Colonic mucosa (tissue), 4 donors: ENCODE measurements at regions not wholly inside any gene's neighbourhood (a gene's known extent, or its start where the extent isn't known, plus 50 kb on each side); places are given as distances from the start of the nearest gene placed in this dataset.

Source experiments
- DNase-seq: peaks from one replicate; pipeline ENCODE4 v3.0.0-alpha.2; 2020
- H3K27ac ChIP-seq: fragments of 200-600 bp; one replicate; pipeline ENCODE4 v1.8.0; 2021
- H3K27me3 ChIP-seq: fragments of 200-600 bp; one replicate; pipeline ENCODE4 v1.8.0; 2021
- H3K36me3 ChIP-seq: fragments of 200-600 bp; one replicate; pipeline ENCODE4 v1.8.0; 2021
- H3K4me1 ChIP-seq: fragments of 200-600 bp; one replicate; pipeline ENCODE4 v1.8.0; 2021; ENCODE audit warnings: mild to moderate bottlenecking
- H3K4me3 ChIP-seq: fragments of 200-600 bp; one replicate; pipeline ENCODE4 v1.8.0; 2021
- H3K9ac ChIP-seq, 2 donors: one replicate each; pipeline ENCODE4 v1.7.0; 2013; ENCODE audit warnings: control low read depth in 2 of 2, low read depth in 2 of 2, low read length in 2 of 2
- H3K9me3 ChIP-seq: fragments of 200-600 bp; one replicate; pipeline ENCODE4 v1.8.0; 2021
- intact Hi-C: fragments of 100-400 bp; cut with DNase I; formaldehyde crosslinking; loops from one replicate; pipeline ENCODE4 v1.14.1; 2022
- TF ChIP-seq, protein P1 (sequence below): fragments of 200-600 bp; IDR thresholded peaks from one replicate; pipeline ENCODE4 v1.8.0; 2022; ENCODE audit warnings: antibody characterized with exemption, mild to moderate bottlenecking
- donor health status: healthy.
- donor health status: DM: no; HTN: no; CAD: no.
- donor health status: DM: no; HTN: no; CAD: no.

DNA sequence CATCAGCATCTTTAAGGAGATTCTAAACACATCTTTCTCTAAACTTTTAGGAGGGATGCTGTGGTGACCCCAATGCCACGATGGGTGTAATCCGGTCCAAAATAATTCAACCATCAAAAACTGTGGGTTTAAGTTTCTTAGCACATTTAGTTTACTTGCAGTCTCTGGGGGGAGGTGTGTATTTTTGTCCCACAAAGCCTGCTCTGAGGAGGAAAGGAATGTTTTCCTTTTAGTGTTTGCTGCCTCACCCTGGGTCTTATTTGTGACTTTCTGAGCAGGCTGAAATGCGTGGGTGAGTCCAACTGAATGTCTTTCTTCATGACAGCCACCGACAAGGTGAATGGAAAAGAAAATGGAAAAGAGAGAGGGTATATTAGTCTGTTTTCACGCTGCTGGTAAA, 1324.7 kb downstream of the AACS start:
- Histone ChIP-seq H3K27ac (no peak overlapping the region), H3K9ac (no peak overlapping the region), H3K4me1 (no peaks in the 10 kb centered on the region), H3K27me3 (no peaks in the 10 kb centered on the region), H3K36me3 (no peaks in the 10 kb centered on the region), H3K9me3 (no peaks in the 10 kb centered on the region), H3K4me3 (no peak overlapping the region)
- TF ChIP-seq, protein P1, sequence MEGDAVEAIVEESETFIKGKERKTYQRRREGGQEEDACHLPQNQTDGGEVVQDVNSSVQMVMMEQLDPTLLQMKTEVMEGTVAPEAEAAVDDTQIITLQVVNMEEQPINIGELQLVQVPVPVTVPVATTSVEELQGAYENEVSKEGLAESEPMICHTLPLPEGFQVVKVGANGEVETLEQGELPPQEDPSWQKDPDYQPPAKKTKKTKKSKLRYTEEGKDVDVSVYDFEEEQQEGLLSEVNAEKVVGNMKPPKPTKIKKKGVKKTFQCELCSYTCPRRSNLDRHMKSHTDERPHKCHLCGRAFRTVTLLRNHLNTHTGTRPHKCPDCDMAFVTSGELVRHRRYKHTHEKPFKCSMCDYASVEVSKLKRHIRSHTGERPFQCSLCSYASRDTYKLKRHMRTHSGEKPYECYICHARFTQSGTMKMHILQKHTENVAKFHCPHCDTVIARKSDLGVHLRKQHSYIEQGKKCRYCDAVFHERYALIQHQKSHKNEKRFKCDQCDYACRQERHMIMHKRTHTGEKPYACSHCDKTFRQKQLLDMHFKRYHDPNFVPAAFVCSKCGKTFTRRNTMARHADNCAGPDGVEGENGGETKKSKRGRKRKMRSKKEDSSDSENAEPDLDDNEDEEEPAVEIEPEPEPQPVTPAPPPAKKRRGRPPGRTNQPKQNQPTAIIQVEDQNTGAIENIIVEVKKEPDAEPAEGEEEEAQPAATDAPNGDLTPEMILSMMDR: no peak
- intact Hi-C loops: no loop called here
- no peak for DNase-seq

DNA sequence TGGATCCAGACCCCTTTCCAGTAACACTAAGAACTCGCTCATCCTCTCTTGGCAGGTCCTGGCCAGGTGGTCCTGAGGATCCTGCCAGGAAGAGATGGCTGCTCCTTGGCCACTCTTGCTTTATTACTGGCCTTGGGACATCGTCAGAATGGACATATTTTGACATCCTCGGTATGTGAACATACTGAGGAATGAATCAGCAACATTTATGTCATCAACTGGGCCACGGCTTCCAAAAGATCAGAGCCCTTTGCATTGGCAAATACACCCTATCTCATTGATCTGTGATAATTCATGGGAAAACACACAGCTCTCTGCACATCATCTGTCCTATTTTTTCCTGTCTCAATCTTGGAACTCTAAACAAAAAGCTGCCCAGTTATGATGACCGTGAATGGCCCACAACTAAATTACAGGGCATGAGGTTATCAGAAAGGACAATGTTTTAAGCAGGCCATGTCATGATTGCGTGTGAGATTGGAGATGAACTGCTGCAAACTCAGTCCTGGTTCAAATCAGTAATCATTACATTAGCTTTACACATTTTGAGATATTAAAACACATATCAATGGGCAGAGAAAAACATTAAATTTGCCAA, 1325.8 kb downstream of the AACS start:
- H3K27me3 ChIP-seq: no peaks in the 10 kb centered on the region
- H3K27ac ChIP-seq: no peak overlapping the region
- no peaks in the 10 kb centered on the region for H3K36me3 ChIP-seq
- no peaks in the 10 kb centered on the region for H3K9me3 ChIP-seq
- DNase-seq: no peak
- intact Hi-C loops: no loop called here
- H3K4me1 ChIP-seq: no peaks in the 10 kb centered on the region
- TF ChIP-seq, protein P1: no peak
- H3K9ac ChIP-seq: no peak overlapping the region
- no peak overlapping the region for H3K4me3 ChIP-seq

DNA sequence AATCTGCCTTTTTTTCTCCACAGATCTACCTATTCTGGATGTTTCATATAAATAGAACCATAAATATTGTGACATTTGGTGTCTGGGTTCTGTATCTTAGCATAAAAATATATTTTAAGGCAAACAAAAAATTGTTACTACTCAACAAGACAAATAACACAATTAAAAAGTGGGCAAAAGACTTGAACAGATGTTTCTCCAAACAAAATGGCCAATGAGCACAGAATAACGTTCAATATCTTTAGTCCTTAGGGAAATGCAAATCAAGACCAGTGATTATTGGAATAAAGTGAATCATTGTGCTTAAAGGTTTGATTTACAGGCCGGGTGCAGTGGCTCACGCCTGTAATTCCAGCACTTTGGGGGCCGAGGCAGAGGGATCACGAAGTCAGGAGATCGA, 1331.3 kb downstream of the AACS start:
- no peak overlapping the region for H3K27ac ChIP-seq
- H3K27me3 ChIP-seq: no peaks in the 10 kb centered on the region
- intact Hi-C loops: no loop called here
- H3K36me3 ChIP-seq: no peaks in the 10 kb centered on the region
- H3K9ac ChIP-seq: no peak overlapping the region
- TF ChIP-seq, protein P1: no peak
- H3K4me3 ChIP-seq: no peak overlapping the region
- no peak for DNase-seq
- no peaks in the 10 kb centered on the region for H3K4me1 ChIP-seq
- H3K9me3 ChIP-seq: no peaks in the 10 kb centered on the region

DNA sequence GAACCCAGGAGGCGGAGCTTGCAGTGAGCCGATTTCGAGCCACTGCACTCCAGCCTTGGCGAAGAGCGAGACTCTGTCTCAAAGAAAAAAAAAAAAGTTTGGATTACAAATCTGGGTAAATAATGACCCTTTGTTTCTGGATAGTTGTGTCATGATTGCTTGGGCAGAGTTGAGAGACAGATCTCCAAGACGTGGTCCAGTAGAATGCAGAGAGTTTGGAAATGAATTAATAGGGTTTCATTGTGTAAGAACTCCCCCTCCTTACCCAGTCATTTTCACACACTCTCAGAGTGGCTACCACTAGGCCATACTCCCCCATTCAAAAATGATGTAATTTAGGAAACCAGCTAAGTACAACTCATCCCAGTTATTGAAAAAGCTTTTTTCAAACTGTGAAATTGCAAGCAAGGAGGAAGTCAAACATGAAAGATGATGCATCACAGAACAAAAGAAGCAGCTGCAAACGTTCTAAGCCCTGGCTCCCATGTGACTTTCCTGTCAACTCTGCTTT, 1331.9 kb downstream of the AACS start:
- TF ChIP-seq, protein P1: no peak
- DNase-seq: no peak
- no peak overlapping the region for H3K27ac ChIP-seq

DNA sequence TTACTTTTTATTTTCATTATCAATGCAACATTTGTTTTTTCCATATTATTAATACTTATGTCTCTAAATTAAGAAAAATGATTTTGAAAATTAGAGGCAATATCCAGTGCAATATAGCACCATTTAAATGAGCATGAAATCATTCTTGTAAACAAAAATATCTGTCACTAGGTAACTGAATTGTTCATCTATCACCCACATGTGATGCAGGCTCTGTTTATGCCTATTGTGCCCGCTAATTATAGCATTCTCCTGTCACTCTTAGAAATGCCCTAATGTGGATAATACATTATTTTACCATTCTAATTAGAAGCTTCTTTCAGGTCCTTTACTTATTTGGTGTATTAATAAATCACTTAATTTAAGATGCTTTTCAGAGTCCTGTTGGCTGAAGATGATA, 1332.4 kb downstream of the AACS start:
- no peaks in the 10 kb centered on the region for H3K9me3 ChIP-seq
- TF ChIP-seq, protein P1: no peak
- no peak for DNase-seq
- H3K4me1 ChIP-seq: no peaks in the 10 kb centered on the region
- no peaks in the 10 kb centered on the region for H3K36me3 ChIP-seq
- H3K27me3 ChIP-seq: no peaks in the 10 kb centered on the region
- intact Hi-C loops: no loop called here
- H3K9ac ChIP-seq: no peak overlapping the region
- no peak overlapping the region for H3K4me3 ChIP-seq
- H3K27ac ChIP-seq: no peak overlapping the region

More for the DNA sequence above, 1331.9 kb downstream of the AACS start:
- H3K27me3 ChIP-seq: no peaks in the 10 kb centered on the region
- no peaks in the 10 kb centered on the region for H3K9me3 ChIP-seq
- no peak overlapping the region for H3K4me3 ChIP-seq
- H3K9ac ChIP-seq: no peak overlapping the region
- intact Hi-C loops: no loop called here
- H3K4me1 ChIP-seq: no peaks in the 10 kb centered on the region
- H3K36me3 ChIP-seq: no peaks in the 10 kb centered on the region
